ENCODE measurements at regions not wholly inside any gene's neighbourhood (a gene's known extent, or its start where the extent isn't known, plus 50 kb on each side); places are given as distances from the start of the nearest gene placed in this dataset.
"Not testable (repeated sequence)": the region's sequence is repeated elsewhere in the genome, so short reads cannot be mapped to it uniquely, and the experiment has no call there.

DNA sequence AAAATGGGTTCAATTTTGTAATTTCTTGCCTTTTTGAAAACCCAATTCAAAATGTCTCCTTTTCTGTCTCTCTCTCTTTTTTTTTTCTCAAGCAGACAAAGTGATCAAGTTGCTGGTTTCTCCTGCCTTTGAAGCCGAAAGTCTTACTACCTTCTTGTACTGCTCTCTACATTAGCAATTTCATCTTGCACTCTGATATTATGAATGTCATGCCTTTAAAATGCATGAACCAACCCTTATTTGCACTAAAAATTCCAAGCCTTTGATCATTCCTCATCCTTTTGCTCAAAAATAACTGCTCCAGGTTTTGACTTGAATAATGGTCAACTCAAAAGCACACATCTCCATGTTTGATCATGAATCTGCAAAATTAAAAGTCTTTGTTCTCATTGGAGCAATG lies 125.2 kb downstream of the CETN3 start:
- DNase-seq: no peak

DNA sequence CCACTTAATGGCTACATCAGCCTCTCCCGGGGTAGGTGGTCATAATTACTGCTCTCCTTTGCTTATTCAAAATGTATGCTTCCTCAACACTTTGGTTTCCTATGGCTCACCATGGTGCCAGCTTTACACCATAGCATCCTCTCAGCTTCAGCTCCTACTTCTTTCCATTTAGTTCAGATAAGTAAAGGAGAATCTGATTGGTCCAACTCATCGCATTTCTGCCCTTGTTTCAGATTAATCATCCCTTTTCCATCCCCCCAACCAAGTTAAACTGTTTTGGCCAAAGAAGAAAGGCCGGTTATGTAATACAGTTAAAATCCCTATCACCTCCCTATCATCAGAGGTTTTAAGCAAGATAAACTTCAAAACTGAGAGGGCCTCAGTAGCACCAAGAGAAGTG lies 130.5 kb downstream of the CETN3 start:
- no peak for DNase-seq

DNA sequence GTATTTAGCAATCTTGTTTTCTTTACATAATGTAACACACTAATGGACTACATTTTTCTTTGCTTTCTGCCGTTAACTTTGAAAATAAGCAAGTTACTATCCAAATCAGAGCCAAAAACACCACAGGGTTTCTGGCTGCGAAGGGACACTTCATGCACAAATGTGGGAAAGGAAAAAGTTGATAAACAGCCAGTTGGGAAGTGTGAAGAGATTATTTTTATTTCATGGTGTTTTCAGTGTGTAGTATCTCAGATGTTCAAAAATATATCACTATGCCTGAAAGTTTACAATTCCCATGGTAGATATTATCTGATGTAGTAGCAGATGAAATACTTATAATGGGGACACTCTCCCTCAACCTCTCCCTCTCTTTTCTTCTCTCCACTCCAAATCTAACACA lies 135.3 kb downstream of the CETN3 start:
- no peak for DNase-seq

DNA sequence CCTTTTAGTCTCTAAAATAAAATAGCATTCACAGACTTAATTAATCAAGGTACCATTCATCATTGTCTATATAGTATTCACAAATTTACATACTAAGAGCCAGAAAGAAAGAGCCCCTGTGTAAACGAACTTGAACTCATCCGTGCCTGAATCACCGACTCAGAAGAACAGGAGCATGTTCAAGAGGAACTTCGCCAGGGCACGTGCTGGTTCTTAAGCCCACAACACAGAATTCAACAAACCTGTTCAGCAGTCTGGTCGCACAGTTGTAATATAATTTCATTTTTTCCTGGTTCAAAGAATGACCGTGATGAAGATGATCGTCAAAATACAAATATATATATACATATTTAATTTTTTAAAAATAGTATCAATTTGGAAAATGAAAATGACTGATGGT lies 141.9 kb downstream of the CETN3 start:
- DNase-seq: no peak

DNA sequence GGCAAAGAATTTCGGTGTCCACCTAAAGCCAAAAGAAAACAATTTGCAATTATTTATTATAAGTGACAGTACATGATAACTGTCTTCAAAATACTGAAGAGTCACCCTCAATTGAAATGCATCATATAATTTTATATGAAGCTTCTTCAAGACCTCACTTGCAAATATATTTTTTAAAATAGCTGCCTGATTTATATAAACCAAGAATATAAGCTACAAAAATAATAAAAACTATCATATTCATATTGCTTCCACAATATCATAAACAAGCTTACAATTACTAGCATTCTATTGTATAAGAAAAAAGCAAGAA lies 144.1 kb downstream of the CETN3 start:
- no peak for DNase-seq

DNA sequence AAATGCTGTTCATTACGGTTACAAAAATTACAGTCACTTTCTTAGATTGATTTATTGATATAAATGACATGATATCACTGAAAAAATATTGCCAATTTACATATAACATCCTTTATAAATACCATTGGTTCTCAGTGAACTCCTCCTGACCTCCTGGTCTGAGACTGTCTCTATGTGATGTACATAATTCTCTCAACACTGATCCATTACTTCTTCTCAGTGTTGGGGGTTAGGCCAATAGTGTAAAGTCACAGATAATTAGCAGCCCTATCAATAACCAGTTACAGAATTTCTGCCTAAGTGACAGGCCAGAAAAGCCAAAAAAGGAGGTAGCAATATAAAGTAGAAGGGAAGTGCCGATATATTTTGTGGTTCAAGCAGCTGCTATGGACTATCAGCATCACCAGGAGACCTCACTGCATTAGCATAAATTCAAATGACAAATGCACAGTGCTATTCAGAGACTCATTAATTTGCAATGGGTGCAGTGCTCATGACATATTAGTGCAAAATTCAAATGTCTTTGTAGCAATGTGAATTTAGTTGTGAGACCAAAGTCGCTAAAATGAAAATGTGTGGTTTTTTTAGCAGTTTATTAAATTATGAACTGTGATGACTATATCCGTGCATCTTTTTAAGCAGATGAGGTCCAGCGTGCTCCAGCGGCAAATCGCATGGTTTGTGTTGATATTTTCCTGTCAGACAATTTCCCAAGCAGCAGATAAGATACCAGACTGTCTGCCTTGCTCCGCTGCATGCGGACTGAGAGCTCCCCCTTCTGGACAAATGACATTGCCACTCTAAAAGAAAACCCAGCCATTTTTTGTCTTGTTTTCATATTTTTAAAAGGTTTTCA lies 144.6 kb downstream of the CETN3 start:
- peak; percentile 73 for DNase-seq

DNA sequence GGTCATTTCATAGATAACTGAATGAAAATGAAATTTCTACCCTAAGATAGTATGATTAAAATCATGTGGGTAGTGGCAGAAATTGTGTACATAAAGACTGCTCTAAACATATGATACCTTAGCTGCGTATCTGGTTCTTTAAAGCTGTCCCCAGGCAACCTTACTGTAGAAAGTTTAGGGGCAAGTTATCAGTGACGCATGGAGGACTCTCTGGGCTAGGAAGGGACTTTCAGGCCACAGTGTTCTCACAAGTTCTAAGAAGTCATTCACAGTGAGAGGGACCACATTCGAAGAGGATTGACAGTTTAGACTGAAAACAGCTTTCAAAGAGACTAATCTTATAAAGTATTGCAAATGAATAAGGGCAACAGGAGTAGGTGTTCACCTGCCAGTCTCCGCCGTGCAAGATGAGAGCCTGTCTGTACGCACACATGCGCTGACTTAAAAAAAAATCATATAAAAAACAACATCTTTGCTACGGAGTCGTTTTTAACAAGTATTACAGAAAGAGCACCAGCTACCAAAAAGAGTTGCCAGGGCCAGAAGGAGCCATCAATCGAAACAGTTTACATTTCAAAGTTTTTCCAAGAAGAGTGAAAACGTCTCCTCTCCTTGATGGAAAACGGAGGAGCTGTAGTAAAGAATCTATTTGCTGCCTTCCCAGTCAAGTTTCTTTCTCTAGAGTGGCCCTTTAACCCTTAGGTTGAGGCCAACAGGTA lies 146.3 kb downstream of the CETN3 start:
- no peak for DNase-seq

DNA sequence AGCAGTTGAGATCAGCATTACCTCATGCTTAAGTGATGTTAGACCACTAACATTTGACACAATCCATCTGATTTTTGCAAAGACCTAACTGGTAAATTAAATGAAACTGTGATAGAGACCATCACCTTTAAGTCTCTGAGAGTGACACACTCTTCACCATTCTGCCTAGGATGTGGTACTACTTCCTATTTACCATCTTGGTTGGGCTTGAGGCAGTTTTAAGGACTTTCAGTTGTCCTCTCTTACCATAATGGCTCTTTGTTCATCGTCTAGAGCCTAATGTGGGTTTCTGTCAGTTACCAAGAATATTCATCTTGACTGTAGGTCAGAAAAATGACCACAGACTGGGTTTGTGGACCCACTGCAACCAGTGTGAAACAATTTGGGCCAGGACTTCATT lies 158.1 kb downstream of the CETN3 start:
- no peak for DNase-seq

DNA sequence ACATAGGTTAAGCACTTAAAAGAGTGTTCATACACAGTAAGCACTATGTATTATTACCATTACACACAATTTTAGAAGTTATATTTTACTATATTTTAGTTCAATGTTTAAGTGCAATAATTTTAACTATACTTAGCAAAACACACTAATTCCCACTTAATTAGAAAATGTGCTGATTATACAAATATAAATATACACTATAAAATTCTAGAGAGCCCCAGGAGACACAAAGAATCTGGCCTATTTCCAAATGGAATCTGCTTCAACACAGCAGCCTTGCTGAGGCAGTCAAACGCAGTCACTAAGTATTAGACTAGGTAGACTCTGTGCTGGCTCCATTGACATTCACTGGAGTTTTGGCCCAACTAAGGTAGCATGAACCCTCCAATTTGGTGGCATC lies 160.9 kb downstream of the CETN3 start:
- no peak for DNase-seq

DNA sequence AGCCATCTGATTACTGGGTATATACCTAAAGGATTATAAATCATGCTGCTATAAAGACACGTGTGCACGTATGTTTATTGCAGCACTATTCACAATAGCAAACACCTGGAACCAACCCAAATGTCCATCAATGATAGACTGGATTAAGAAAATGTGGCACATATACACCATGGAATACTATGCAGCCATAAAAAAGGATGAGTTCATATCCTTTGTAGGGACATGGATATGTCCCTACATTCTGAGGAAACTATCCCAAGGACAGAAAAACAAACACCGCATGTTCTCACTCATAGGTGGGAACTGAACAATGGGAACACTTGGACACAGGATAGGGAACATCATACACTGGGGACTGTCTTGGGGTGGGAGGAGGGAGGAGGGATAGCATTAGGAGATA lies 165.7 kb downstream of the CETN3 start:
- not testable (repeated sequence) for DNase-seq

DNA sequence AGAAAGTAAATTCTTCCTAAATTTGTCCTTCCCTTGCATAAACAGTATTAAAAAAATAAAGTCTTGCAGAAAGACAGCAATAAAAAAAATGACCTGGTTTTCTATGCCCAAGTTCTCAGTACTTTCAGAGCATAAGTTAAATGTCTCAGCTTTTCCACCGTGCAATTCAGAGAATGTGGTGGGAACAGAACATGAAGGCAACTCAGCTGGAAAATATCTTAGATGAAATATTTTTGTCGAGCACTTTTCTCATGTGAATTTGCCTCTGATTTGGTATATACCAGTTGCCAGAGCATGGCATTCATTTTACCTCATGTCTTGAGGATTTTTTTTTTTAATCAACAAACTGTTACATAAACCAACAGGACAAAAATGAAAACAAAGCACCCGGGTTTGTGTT lies 176.1 kb downstream of the CETN3 start:
- DNase-seq: no peak

DNA sequence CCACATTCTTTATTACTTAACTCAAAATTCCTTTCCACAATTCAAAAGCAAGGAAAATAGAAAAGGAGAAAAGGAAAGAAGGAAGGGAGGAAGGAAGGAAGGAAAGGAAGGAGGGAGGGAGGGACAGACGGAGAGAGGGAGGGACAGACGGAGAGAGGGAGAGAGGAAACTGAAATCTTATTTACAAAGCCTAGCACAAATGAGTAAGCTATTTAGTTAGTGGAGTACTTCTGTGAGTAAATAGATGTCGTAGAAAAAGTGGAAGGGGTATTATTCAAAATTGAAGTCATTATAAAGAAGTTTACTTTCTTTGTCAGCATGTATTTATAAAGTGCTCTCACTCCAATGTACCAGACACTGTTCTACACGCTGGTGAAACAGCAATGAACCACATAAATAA lies 177.9 kb downstream of the CETN3 start:
- no peak for DNase-seq

DNA sequence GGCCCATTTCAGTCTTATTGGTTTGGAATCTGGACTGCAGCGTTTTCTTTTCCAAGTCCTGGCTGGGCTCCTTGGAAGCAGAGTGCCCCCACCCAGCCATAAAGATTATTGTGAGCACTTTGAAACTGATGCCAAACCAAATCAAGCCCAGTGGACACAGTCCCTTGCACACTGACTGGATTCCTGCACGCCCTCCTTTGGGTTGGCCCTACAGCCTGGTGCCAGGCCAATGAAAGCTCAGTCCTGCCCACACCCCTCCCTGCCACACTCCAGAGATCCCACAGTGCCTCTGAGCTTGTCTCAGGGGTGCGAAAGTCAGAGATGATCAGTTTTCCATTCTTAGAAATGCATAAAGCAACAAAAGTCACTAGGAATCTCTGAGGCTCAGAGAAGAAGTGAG lies 181.9 kb downstream of the CETN3 start:
- peak; percentile 41 for DNase-seq

DNA sequence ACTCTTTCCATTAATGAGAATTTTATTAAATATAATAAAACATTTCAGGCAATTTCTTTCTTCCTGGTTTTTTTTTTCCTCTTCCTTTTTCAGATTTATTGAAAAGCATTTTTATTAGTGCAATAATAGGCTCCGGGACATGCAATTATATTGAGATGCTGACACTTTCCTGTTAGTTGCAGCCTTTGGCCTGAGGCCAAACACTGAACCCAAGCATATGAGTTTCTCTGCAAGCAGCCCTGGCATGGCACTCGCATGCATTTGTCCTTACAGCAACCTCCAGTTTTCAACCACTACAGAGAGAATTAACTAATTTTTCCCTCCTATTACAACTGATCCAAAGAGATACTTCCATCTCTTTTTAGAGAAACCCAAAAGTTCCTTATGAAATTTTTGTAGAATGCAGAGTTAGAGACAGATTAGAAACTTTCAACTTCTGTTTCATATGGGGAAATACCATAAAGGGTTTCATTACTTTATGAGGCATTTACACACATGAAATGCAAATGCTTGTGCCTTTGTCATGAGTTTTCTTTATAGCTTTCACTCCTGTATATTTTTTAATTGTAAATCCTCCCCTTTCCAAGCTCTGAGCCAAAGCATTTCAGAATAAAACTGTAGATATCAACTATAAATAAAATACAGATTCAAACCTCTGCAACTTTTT lies 183.0 kb downstream of the CETN3 start:
- DNase-seq: no peak

DNA sequence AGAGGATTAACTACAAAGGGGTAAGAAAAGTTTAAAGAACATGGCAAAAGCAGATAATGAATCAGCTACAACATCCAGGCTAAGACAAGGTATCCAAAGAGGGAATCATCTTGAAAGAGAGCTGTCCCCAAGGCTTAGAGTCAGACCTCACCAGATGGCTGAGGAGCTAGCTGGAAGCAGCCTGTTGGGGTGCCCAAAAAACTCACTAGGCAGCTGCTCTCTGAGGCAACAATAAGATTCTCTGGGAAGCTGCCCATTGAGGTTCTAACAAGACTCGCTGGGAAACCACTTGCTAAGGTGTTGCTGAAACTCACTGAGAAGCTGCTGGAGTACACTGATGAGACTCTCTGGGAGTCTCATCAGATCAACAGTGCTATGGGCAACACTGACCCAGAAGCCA lies 185.2 kb downstream of the CETN3 start:
- no peak for DNase-seq

DNA sequence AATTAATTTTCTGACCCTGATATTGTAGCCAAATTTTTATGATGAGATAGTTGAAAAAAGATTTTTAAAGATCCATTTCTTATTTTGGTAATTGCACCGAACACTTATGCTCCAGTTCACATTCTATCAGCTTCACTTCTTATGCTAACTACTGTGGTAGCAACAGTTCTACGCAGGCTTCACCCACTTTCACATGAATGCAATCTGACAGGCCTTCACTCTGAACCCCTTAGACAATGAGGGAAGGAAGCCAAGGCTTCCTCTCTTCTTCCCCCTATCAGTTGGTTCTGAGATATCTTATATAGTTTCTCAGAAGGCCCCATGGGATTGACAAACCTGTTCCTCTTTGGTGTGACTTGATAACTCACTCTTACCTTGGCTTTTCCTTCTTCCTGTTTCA lies 185.8 kb downstream of the CETN3 start:
- no peak for DNase-seq

DNA sequence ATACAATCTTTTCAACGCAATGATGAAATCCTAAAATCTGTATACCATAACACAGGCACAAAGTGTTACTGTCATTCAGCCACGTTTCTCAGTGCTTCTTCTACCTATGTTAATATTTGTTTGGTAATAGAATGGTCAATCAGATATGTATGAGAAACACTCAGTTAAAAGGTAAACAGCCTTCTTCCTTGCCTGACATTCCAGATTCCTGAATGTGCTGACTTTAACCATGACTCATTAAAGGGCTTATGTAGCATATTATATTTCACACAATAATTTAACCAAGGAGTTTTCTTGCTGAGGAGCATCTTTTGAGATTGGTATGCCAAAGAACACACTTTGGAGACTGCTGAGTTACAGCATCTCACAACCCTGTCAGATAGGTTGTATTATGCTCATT lies 187.6 kb downstream of the CETN3 start:
- peak; percentile 26 for DNase-seq

DNA sequence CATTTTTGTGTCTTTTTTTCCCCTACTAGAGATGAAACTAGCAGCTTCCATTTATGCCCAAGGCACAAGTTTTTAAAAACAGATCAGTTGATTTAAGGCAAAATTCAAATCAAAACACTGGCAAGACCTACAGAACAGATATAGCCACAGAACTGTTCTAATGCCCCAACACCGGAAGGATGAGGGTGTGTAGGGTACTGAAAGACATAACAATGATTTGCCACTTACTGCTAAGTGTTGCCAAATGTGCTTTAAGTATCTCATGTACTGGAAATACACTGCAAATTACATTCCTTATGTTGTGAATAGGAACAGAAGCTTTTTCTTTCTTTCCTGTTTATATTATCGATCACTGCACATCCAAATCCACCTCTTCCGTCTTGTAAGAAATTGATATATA lies 189.0 kb downstream of the CETN3 start:
- no peak for DNase-seq

DNA sequence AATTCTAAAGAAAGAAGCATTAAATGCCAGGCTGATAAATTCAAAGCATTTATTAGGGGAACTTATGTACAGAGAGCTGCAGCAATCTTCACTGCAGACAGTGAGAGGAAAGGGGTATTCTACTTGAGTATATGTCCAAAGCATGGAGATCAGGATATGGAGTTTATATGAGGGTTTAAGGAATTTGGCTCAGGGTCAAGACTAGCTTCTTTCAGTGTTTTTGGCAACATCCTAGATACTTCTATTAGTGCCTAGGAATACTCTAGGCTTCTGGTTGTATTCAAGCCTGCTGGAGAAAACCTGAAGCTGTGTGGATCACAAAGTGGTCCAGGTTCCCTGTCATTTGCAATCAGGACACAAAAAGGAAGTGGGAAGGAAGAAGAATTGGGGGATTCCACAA lies 194.6 kb downstream of the CETN3 start:
- DNase-seq: no peak

DNA sequence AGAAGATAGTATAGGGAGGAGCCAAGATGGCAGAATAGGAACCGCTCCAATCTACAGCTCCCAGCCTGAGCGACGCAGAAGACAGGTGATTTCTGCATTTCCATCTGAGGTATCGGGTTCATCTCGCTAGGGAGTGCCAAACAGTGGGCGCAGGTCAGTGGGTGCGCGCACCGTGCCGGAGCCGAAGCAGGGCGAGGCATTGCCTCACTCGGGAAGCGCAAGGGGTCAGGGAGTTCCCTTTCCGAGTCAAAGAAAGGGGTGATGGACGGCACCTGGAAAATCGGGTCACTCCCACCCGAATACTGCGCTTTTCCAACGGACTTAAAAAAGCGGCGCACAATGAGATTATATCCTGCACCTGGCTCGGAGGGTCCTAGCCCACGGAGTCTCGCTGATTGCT lies 201.2 kb downstream of the CETN3 start:
- not testable (repeated sequence) for DNase-seq

DNA sequence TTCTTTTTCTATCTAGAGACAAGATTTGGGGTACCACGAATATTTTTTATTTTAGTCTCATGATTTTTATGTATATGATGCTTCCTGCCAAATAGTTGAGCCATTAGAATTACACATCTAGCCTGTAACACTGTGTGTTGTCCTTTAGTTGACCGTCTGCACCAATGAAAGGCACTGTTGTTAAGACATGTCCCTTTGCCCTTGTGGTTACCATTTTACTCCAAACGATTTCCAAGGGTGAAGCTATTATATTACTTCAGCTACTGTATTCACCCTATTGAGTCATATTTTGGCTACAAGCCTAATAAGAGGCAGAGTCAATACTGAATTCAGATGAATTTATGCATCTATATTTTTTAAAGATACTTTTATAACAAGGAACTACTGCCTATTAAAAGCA lies 207.6 kb downstream of the CETN3 start:
- DNase-seq: peak; percentile 6

DNA sequence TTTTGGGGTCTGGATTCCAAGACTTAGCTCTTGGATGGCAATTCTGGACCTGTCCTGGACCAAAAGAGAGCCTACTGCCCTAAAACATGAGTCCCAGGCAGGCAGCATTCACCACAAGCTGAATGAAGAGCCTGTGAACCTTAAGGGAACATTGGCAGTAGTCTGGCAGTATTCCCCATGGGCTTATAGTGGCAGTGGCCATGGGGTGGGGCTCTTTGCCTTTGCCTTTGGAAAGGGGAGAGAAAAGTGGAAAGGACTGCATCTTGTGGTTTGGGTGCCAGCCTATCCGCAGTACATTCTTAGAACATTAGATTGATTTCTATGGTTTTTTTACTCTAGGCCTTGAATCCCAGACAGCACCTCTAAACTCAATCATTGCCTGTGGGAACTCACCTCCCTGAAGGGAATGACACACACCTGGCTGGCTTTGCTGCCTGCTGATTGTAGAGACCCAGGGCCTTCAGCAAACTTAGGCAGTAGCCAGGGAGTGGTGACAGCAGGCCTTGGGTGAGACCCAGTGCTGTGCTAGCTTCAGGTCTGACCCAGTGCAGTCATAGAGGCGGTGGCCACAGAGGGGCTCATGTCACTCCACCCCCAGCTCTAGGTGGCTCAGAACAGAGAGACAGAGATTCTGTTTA lies 216.3 kb downstream of the CETN3 start:
- no peak for DNase-seq

DNA sequence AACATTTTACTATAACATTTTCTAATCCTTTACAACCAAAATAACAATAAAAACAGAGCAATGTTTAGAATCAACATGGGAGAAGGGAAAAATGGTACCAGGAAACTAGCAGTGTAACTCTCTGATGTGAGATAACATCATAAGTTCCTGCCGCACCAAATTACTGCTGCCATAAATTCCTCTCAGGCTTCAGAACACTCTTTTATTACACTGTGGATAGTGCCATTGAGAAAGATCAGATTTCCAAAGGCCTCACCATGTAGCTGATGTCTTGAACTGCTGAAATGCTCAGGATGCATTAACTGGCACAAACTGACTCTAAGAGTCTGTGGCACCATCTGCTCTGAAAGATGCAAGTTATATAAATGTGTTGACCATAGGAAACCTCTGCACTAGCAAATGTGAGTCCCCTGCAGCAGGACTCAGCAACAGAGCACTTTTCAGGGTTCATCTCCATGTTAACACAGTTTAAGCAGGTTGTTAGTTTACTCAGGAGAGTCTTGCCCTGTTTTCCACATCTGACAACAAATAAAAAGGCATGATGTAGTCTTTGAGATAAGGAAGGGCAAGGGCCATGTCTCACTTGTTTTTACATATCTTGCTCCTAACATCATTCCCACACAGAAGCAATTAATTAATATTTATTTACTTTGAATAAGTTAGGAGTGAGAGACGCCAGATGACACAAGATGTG lies 218.1 kb downstream of the CETN3 start:
- no peak for DNase-seq

Measured in kidney glomerular epithelial cell (primary cell).